ENCODE measurements at regions not wholly inside any gene's neighbourhood (a gene's known extent, or its start where the extent isn't known, plus 50 kb on each side); places are given as distances from the start of the nearest gene placed in this dataset.

- no peak for TF ChIP-seq IKZF4 (CRISPR knock-in tag; IDR thresholded peaks at IDR 0.05; ENCODE audit: borderline replicate concordance, low read depth, not compliant biosample characterization)
- TF ChIP-seq, protein P1, sequence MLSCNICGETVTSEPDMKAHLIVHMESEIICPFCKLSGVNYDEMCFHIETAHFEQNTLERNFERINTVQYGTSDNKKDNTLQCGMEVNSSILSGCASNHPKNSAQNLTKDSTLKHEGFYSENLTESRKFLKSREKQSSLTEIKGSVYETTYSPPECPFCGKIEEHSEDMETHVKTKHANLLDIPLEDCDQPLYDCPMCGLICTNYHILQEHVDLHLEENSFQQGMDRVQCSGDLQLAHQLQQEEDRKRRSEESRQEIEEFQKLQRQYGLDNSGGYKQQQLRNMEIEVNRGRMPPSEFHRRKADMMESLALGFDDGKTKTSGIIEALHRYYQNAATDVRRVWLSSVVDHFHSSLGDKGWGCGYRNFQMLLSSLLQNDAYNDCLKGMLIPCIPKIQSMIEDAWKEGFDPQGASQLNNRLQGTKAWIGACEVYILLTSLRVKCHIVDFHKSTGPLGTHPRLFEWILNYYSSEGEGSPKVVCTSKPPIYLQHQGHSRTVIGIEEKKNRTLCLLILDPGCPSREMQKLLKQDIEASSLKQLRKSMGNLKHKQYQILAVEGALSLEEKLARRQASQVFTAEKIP (CRISPR knock-in tag; IDR thresholded peaks at IDR 0.05; ENCODE audit: borderline replicate concordance) = no peak
- no peak for TF ChIP-seq ZNF556 (CRISPR knock-in tag; IDR thresholded peaks at IDR 0.05; ENCODE audit: borderline replicate concordance)
- peak; percentile 24; the same call in 1 of the 2 replicates for TF ChIP-seq TAF1 (CRISPR knock-in tag; IDR thresholded peaks at IDR 0.05)
- 0 out of 2 replicates have a peak, but pooled peaks have one; percentile 17 for TF ChIP-seq HNF4G (IDR thresholded peaks at IDR 0.05; ENCODE audit: borderline replicate concordance, low read depth, low read length)
- TF ChIP-seq HNF4G (CRISPR knock-in tag; IDR thresholded peaks at IDR 0.05; ENCODE audit: borderline replicate concordance, low read depth) = no peak
- no peak for TF ChIP-seq KDM2A (CRISPR knock-in tag; IDR thresholded peaks at IDR 0.05; ENCODE audit: borderline replicate concordance, low read depth)
- no peak for TF ChIP-seq PHF5A (CRISPR knock-in tag; IDR thresholded peaks at IDR 0.05; ENCODE audit: low read depth, unreplicated experiment)
- TF ChIP-seq, protein P2, sequence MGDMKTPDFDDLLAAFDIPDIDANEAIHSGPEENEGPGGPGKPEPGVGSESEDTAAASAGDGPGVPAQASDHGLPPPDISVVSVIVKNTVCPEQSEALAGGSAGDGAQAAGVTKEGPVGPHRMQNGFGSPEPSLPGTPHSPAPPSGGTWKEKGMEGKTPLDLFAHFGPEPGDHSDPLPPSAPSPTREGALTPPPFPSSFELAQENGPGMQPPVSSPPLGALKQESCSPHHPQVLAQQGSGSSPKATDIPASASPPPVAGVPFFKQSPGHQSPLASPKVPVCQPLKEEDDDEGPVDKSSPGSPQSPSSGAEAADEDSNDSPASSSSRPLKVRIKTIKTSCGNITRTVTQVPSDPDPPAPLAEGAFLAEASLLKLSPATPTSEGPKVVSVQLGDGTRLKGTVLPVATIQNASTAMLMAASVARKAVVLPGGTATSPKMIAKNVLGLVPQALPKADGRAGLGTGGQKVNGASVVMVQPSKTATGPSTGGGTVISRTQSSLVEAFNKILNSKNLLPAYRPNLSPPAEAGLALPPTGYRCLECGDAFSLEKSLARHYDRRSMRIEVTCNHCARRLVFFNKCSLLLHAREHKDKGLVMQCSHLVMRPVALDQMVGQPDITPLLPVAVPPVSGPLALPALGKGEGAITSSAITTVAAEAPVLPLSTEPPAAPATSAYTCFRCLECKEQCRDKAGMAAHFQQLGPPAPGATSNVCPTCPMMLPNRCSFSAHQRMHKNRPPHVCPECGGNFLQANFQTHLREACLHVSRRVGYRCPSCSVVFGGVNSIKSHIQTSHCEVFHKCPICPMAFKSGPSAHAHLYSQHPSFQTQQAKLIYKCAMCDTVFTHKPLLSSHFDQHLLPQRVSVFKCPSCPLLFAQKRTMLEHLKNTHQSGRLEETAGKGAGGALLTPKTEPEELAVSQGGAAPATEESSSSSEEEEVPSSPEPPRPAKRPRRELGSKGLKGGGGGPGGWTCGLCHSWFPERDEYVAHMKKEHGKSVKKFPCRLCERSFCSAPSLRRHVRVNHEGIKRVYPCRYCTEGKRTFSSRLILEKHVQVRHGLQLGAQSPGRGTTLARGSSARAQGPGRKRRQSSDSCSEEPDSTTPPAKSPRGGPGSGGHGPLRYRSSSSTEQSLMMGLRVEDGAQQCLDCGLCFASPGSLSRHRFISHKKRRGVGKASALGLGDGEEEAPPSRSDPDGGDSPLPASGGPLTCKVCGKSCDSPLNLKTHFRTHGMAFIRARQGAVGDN (CRISPR knock-in tag; IDR thresholded peaks at IDR 0.05) = no peak
- no peak for TF ChIP-seq ZNF780A (CRISPR knock-in tag; IDR thresholded peaks at IDR 0.05)
- no peak for TF ChIP-seq THAP9 (CRISPR knock-in tag; IDR thresholded peaks at IDR 0.05; ENCODE audit: borderline replicate concordance)
These were observed 164.6 kb upstream of the DMRT1 start (continued) for GRCh38 chr9:676780-677438.

All from HepG2 (cell line).